SU-DHL-6 (cell line): ENCODE measurements at regions not wholly inside any gene's neighbourhood (a gene's known extent, or its start where the extent isn't known, plus 50 kb on each side); places are given as distances from the start of the nearest gene placed in this dataset.

ENCODE experiments used
- EZH2phosphoT487 ChIP-seq: fragments of 200-600 bp; sonication (generic), shearing (Covaris generic); conservative IDR thresholded peaks from 2 replicates; pipeline ENCODE4 v1.6.1; 2018; ENCODE audit warnings: mild to moderate bottlenecking, antibody characterized with exemption, low read length, moderate library complexity, mixed read lengths
- TF ChIP-seq, protein P1 (sequence below): fragments of 200-600 bp; sonication (generic); IDR thresholded peaks from one replicate; pipeline ENCODE4 v1.5.1; 2017; ENCODE audit warnings: antibody characterized with exemption, mild to moderate bottlenecking, low read length, moderate library complexity; ENCODE audit not compliant: insufficient read depth, poor library complexity, severe bottlenecking

DNA sequence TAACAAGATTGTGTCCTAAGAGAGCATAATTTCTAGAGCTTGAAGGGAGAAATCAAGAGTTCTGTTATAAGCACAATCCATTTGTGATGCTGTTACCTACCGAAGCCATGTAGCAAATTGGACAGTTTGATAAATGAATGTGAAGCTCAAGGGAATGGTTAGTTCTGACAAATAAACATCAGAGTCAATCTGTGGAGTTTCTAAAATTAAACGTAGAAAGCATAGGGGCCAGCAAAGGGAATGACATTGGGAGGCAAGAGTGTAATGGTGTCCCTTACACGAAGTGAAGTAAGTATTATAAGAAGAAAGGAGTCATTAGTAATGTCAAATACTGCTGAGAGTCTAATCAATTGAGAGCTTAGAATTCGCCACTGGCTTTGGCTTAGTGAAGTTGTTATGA, 200.2 kb upstream of the SLITRK1 start:
- TF ChIP-seq, protein P1, sequence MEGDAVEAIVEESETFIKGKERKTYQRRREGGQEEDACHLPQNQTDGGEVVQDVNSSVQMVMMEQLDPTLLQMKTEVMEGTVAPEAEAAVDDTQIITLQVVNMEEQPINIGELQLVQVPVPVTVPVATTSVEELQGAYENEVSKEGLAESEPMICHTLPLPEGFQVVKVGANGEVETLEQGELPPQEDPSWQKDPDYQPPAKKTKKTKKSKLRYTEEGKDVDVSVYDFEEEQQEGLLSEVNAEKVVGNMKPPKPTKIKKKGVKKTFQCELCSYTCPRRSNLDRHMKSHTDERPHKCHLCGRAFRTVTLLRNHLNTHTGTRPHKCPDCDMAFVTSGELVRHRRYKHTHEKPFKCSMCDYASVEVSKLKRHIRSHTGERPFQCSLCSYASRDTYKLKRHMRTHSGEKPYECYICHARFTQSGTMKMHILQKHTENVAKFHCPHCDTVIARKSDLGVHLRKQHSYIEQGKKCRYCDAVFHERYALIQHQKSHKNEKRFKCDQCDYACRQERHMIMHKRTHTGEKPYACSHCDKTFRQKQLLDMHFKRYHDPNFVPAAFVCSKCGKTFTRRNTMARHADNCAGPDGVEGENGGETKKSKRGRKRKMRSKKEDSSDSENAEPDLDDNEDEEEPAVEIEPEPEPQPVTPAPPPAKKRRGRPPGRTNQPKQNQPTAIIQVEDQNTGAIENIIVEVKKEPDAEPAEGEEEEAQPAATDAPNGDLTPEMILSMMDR: no peak
- TF ChIP-seq EZH2phosphoT487: no peak
